K562 (cell line): ENCODE measurements at regions not wholly inside any gene's neighbourhood (a gene's known extent, or its start where the extent isn't known, plus 50 kb on each side); places are given as distances from the start of the nearest gene placed in this dataset.

ENCODE experiments used
- ATAC-seq: fragments of 200-7000 bp; cut with Tn5 transposase; 3 replicates; pipeline ENCODE4 v1.9.1; 2020; ENCODE audit warnings: moderate library complexity
- BruUV-seq: library from RNA; stranded (reverse); fragments of 400-500 nt; replicated peaks from 2 replicates; lab custom pipeline; 2021; lab: Mats Ljungman, UMichigan
- CTCF ChIA-PET: fragments of 300-600 bp; formaldehyde crosslinking; extraction: SDS; loops from one replicate; lab custom pipeline; 2021; ENCODE audit warnings: low intra/inter-chr PET ratio; lab: Yijun Ruan, JAX
- POLR2A ChIA-PET: fragments of 300-600, 350-650 bp; sonication (Branson Sonifier 250); formaldehyde crosslinking; extraction: SDS; loops from one replicate; lab custom pipeline; 2021; ENCODE audit warnings: antibody characterized with exemption, inconsistent platforms; lab: Yijun Ruan, JAX
- DNase-seq, 4 experiments: peaks; one replicate each; pipeline versions ENCODE4 v3.0.0 to v3.0.0-alpha.2; 2011 to 2018; ENCODE audit warnings: low spot score in 3 of 4, mixed read lengths in 3 of 4; ENCODE audit errors: extremely low read depth in 1 of 4
- FAIRE-seq: peaks from 2 replicates; lab custom pipeline; 2011; peaks lifted over from hg19 to GRCh38; lab: Jason Lieb, UNC
- H2AFZ ChIP-seq: 2 replicates; pipeline ENCODE4 v1.6.0; 2011; ENCODE audit warnings: low read depth, low read length, control low read depth, inconsistent platforms
- H3K27ac ChIP-seq: fragments of 200-600 bp; 3 replicates; pipeline ENCODE4 v1.8.0; 2011; ENCODE audit warnings: low read depth, mild to moderate bottlenecking, control low read depth, inconsistent platforms, low read length, moderate library complexity, mixed read lengths; ENCODE audit errors: extremely low read depth
- H3K27me3 ChIP-seq, 2 experiments: fragments of 300-600 bp in 1 of 2; 2 replicates in 1 of 2; 3 replicates in 1 of 2; pipeline versions ENCODE4 v1.6.0 to v1.8.0; 2011; ENCODE audit warnings: inconsistent platforms in 2 of 2, low read length in 2 of 2, mild to moderate bottlenecking in 1 of 2, mixed read lengths in 1 of 2, moderate library complexity in 1 of 2; ENCODE audit not compliant: control insufficient read depth in 2 of 2, insufficient read depth in 2 of 2
- H3K36me3 ChIP-seq: fragments of 300-600 bp; 3 replicates; pipeline ENCODE4 v1.8.0; 2011; ENCODE audit warnings: mild to moderate bottlenecking, low read length, inconsistent platforms; ENCODE audit not compliant: control insufficient read depth, insufficient read depth
- H3K4me1 ChIP-seq, 2 experiments: fragments of 200-600 bp in 1 of 2; replicated peaks in 1 of 2; 2 replicates in 1 of 2; 3 replicates in 1 of 2; pipeline versions ENCODE4 v1.5.1 to v1.8.0; 2011; ENCODE audit warnings: inconsistent platforms in 2 of 2, low read length in 2 of 2, mild to moderate bottlenecking in 1 of 2, mixed read lengths in 1 of 2, moderate library complexity in 1 of 2; ENCODE audit not compliant: control insufficient read depth in 2 of 2, insufficient read depth in 2 of 2
- H3K4me2 ChIP-seq: 2 replicates; pipeline ENCODE4 v1.6.1; 2011; ENCODE audit warnings: low read length, control low read depth, inconsistent platforms, mixed read lengths; ENCODE audit not compliant: insufficient read depth
- H3K4me3 ChIP-seq: fragments of 200-600 bp; sonication (generic), shearing (Covaris generic); 2 replicates; pipeline ENCODE4 v1.5.1; 2016; ENCODE audit warnings: control low read depth, inconsistent platforms
- H3K79me2 ChIP-seq: fragments of 200-600 bp; 3 replicates; pipeline ENCODE4 v1.8.0; 2011; ENCODE audit warnings: low read length, inconsistent platforms; ENCODE audit not compliant: control insufficient read depth, insufficient read depth
- H3K9ac ChIP-seq, 2 experiments: 2 replicates each; pipeline versions ENCODE4 v1.6.0 to v1.6.1; 2011; ENCODE audit warnings: low read depth in 2 of 2, low read length in 2 of 2, control low read depth in 1 of 2, inconsistent platforms in 1 of 2, mild to moderate bottlenecking in 1 of 2, mixed read lengths in 1 of 2; ENCODE audit not compliant: insufficient read depth in 1 of 2
- H3K9me1 ChIP-seq: one replicate; pipeline ENCODE4 v1.6.0; 2011; ENCODE audit warnings: inconsistent platforms, mild to moderate bottlenecking, low read length, moderate library complexity; ENCODE audit not compliant: control insufficient read depth, insufficient read depth
- H3K9me3 ChIP-seq: replicated peaks from 2 replicates; pipeline ENCODE4 v1.5.1; 2011; ENCODE audit warnings: low read depth, low read length, inconsistent platforms; ENCODE audit not compliant: control insufficient read depth, insufficient read depth
- H4K20me1 ChIP-seq: replicated peaks from 2 replicates; pipeline ENCODE4 v1.6.1; 2011; ENCODE audit warnings: low read length, inconsistent platforms, mixed read lengths; ENCODE audit not compliant: control insufficient read depth, insufficient read depth
- CAMTA2 ChIP-seq: fragments of 250-450 bp; sonication (Bioruptor Pico); conservative IDR thresholded peaks from 2 replicates; pipeline ENCODE4 v1.5.1; 2022
- GABPB1 ChIP-seq: sonication (generic); formaldehyde crosslinking; IDR thresholded peaks from 2 replicates; pipeline ENCODE4 v1.8.0; 2022; ENCODE audit warnings: mild to moderate bottlenecking, missing genetic modification reagents
- HDAC1 ChIP-seq, 2 experiments: fragments of 450-650 bp; IDR thresholded peaks; 2 replicates each; pipeline ENCODE4 v1.6.1; 2016 to 2017; ENCODE audit warnings: inconsistent platforms in 1 of 2, mild to moderate bottlenecking in 1 of 2, moderate library complexity in 1 of 2
- HDGF ChIP-seq: fragments of 450-650 bp; IDR thresholded peaks from 2 replicates; pipeline ENCODE4 v1.6.1; 2016
- HMGN3 ChIP-seq: IDR thresholded peaks from 2 replicates; pipeline ENCODE4 v1.6.1; 2011; ENCODE audit warnings: borderline replicate concordance, low read depth, mild to moderate bottlenecking, mixed read lengths, low read length; ENCODE audit not compliant: insufficient read length; ENCODE audit errors: extremely low read depth
- ZNF146 ChIP-seq: IDR thresholded peaks from one replicate; pipeline ENCODE4 v1.6.1; 2018; ENCODE audit warnings: missing compliant biosample characterization; ENCODE audit not compliant: unreplicated experiment
- ZNF589 ChIP-seq: fragments of 200-800 bp; sonication (Bioruptor generic); IDR thresholded peaks from 2 replicates; pipeline ENCODE4 v1.6.1; 2016; ENCODE audit warnings: low read depth, missing genetic modification characterization, missing compliant biosample characterization
- WGBS: fragments of 100-300 bp; shearing (Covaris generic); methylation state at CpG from one replicate; pipeline ENCODE4 v1.1.6; 2016; ENCODE audit warnings: low coverage, mixed read lengths; ENCODE audit not compliant: insufficient coverage; ENCODE audit errors: missing lambda C conversion rate; 5-methylcytosine and 5-hydroxymethylcytosine counted together
- in situ Hi-C: fragments of 300-500 bp; cut with MboI; formaldehyde crosslinking; loops from 4 replicates; pipeline ENCODE4 v1.15.0; 2018; ENCODE audit warnings: inconsistent platforms, mixed read lengths
- intact Hi-C: fragments of 100-400 bp; cut with micrococcal nuclease; formaldehyde crosslinking; loops from 2 replicates; pipeline ENCODE4 v1.14.2; 2022
- TF ChIP-seq, protein P1 (sequence below), 2 experiments: fragments of 450-650 bp; IDR thresholded peaks; 2 replicates each; pipeline ENCODE4 v1.6.1; 2016; ENCODE audit warnings: mild to moderate bottlenecking in 2 of 2, borderline replicate concordance in 1 of 2, low read depth in 1 of 2, moderate library complexity in 1 of 2

GRCh38 chr4:28475381-28475780 is 1614.7 kb downstream of the STIM2 start:
- no peaks in the 10 kb centered on the region for H3K9me1 ChIP-seq
- no peaks in the 10 kb centered on the region for H3K36me3 ChIP-seq
- no peak overlapping the region for H3K4me2 ChIP-seq
- H3K27me3 ChIP-seq, result no peaks in the 10 kb centered on the region
- WGBS, result 0% methylated on average over 1 of the region's 1 CpG
- DNase-seq (no peak), FAIRE-seq (no peak), ATAC-seq (no peak)
- H3K4me3 ChIP-seq, result no peak overlapping the region
- TF ChIP-seq HDAC1 (IDR thresholded peaks at IDR 0.05), result no peak
- no peak for TF ChIP-seq CAMTA2 (CRISPR knock-in tag)
- no peak for TF ChIP-seq ZNF589 (CRISPR knock-in tag)
- no peak overlapping the region for H3K27ac ChIP-seq
- H3K9me3 ChIP-seq, result no peaks in the 10 kb centered on the region
- POLR2A ChIA-PET, result no interaction called here
- CTCF ChIA-PET, result no interaction called here
- in situ Hi-C loops (no loop called here), intact Hi-C loops (no loop called here)
- no peak overlapping the region for H3K9ac ChIP-seq
- no peaks in the 10 kb centered on the region for H4K20me1 ChIP-seq
- no peak overlapping the region for H2AFZ ChIP-seq
- no TSS peak for BruUV-seq
- H3K4me1 ChIP-seq, result no peaks in the 10 kb centered on the region
- H3K79me2 ChIP-seq, result no peaks in the 10 kb centered on the region

GRCh38 chr4:28479666-28480065 is 1619.0 kb downstream of the STIM2 start:
- H2AFZ ChIP-seq, result no peak overlapping the region
- H3K27ac ChIP-seq, result no peak overlapping the region
- ChIA-PET CTCF (no interaction called here), POLR2A (no interaction called here)
- DNase-seq (no peak), ATAC-seq (no peak), FAIRE-seq (no peak)
- H3K36me3 ChIP-seq, result no peaks in the 10 kb centered on the region
- intact Hi-C loops, result no loop called here
- WGBS, result 0% methylated on average over 3 of the region's 3 CpGs
- H3K9me3 ChIP-seq, result no peaks in the 10 kb centered on the region
- H3K9ac ChIP-seq, result no peak overlapping the region
- no peaks in the 10 kb centered on the region for H3K27me3 ChIP-seq
- H3K4me2 ChIP-seq, result no peak overlapping the region
- no peaks in the 10 kb centered on the region for H3K4me1 ChIP-seq
- no peaks in the 10 kb centered on the region for H3K79me2 ChIP-seq
- no peak overlapping the region for H3K4me3 ChIP-seq
- H3K9me1 ChIP-seq, result no peaks in the 10 kb centered on the region
- in situ Hi-C loops, result no loop called here
- no peaks in the 10 kb centered on the region for H4K20me1 ChIP-seq
- no TSS peak for BruUV-seq
- TF ChIP-seq HMGN3 (no peak), ZNF146 (CRISPR knock-in tag) (no peak), GABPB1 (CRISPR knock-in tag) (no peak), HDGF (no peak)
- TF ChIP-seq, protein P1, sequence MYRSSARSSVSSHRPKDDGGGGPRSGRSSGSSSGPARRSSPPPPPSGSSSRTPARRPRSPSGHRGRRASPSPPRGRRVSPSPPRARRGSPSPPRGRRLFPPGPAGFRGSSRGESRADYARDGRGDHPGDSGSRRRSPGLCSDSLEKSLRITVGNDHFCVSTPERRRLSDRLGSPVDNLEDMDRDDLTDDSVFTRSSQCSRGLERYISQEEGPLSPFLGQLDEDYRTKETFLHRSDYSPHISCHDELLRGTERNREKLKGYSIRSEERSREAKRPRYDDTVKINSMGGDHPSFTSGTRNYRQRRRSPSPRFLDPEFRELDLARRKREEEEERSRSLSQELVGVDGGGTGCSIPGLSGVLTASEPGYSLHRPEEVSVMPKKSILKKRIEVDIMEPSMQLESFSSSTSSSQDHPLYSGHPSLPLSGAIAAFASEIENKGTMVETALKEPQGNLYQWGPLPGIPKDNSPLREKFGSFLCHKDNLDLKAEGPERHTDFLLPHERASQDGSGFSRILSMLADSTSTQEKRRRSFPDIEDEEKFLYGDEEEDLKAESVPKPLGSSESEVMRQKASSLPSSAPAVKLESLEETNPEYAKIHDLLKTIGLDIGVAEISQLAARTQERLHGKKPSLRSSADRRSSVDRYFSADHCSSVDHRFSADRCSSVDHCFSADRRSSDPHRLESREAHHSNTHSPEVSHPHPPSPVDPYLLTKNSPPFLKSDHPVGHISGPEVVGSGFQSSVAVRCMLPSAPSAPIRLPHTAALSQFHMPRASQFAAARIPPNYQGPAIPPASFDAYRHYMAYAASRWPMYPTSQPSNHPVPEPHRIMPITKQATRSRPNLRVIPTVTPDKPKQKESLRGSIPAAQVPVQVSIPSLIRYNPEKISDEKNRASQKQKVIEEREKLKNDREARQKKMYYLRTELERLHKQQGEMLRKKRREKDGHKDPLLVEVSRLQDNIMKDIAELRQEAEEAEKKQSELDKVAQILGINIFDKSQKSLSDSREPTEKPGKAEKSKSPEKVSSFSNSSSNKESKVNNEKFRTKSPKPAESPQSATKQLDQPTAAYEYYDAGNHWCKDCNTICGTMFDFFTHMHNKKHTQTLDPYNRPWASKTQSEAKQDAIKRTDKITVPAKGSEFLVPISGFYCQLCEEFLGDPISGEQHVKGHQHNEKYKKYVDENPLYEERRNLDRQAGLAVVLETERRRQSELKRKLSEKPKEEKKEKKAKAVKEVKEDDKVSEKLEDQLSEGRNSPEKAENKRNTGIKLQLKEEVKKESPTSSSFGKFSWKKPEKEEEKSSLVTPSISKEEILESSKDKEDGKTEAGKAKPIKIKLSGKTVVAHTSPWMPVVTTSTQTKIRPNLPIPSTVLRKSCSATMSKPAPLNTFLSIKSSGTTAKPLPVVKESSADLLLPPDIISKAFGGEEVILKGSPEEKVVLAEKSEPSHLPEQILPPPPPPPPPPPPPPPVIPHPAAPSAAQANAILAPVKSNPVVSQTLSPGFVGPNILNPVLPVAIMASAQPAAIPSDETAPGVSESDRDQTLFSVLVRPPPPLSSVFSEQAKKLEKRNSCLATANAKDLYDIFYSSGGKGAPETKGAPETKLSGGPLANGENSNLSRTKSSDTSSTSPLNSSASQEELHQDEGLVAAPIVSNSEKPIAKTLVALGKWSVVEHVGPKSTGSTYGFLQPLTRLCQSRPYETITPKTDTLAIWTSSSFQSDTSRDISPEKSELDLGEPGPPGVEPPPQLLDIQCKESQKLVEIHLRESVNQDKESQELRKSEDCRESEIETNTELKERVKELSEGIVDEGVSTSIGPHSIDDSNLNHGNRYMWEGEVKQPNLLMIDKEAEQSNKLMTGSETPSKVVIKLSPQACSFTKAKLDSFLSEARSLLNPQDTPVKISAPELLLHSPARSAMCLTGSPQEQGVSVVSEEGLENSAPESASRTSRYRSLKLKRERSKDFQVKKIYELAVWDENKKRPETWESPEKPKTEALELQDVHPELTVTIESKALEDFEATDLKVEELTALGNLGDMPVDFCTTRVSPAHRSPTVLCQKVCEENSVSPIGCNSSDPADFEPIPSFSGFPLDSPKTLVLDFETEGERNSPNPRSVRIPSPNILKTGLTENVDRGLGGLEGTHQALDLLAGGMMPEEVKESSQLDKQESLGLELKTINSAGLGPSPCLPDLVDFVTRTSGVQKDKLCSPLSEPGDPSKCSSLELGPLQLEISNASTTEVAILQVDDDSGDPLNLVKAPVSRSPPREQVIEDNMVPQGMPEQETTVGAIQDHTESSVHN (IDR thresholded peaks at IDR 0.05; ENCODE audit: borderline replicate concordance in 1 of 2, low read depth in 1 of 2), result no peak
